Activated T-helper 2 cell treated with anti-CD3 and anti-CD28 coated beads, Interferon-gamma antibody, Interleukin-2, Interleukin-4, amounts not matched to agents 10 μg/mL and 5 μg/mL and 100 μg/mL, durations not matched to agents 14 hours and 24 hours and 36 hours (primary cell): ENCODE measurements at regions not wholly inside any gene's neighbourhood (a gene's known extent, or its start where the extent isn't known, plus 50 kb on each side); places are given as distances from the start of the nearest gene placed in this dataset.

Source experiments
- DNase-seq: peaks from one replicate; pipeline ENCODE4 v3.0.0; 2021; ENCODE audit warnings: low spot score
- H3K27ac Mint-ChIP-seq: one replicate; pipeline ENCODE4 v1.8.0; 2021; ENCODE audit warnings: mixed read lengths
- H3K27me3 Mint-ChIP-seq: one replicate; pipeline ENCODE4 v1.8.0; 2021; ENCODE audit warnings: low read depth, mixed read lengths
- H3K36me3 Mint-ChIP-seq: one replicate; pipeline ENCODE4 v1.8.0; 2021; ENCODE audit warnings: low read depth, mixed read lengths
- H3K4me1 Mint-ChIP-seq: one replicate; pipeline ENCODE4 v1.8.0; 2021; ENCODE audit warnings: low read depth, mixed read lengths
- H3K4me3 Mint-ChIP-seq: one replicate; pipeline ENCODE4 v1.8.0; 2021; ENCODE audit warnings: low read depth, mild to moderate bottlenecking, moderate library complexity, mixed read lengths
- H3K9me3 Mint-ChIP-seq: one replicate; pipeline ENCODE4 v1.8.0; 2021; ENCODE audit warnings: mixed read lengths
- intact Hi-C: fragments of 100-400 bp; cut with micrococcal nuclease; formaldehyde crosslinking; loops from one replicate; pipeline ENCODE4 v1.15.1; 2023

DNA sequence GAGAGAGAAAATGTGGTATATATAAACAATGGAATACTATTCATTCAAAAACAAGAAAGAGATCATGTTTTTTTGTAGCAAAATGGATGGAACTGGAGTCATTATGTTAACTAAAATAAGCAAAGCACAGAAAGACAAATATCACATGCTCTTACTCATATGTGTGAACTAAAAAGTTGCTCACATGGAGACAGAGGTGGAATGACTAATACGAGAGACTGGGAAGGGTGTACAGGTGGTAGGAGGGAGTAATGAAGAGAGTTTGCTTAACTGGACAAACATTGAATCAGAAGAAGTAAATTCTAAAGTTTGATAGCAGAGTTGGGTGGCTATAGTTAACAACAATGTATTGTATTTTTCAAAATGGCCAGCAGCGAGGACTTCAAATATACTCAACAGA is 1080.7 kb upstream of the CHAC2 start:
- intact Hi-C loops, result no loop called here
- peaks cover 15% of the 10 kb centered on the region for H3K9me3 Mint-ChIP-seq
- DNase-seq, result no peak
- no peaks in the 10 kb centered on the region for H3K27me3 Mint-ChIP-seq
- no peak overlapping the region for H3K4me3 Mint-ChIP-seq
- no peaks in the 10 kb centered on the region for H3K4me1 Mint-ChIP-seq
- H3K36me3 Mint-ChIP-seq, result no peaks in the 10 kb centered on the region
- H3K27ac Mint-ChIP-seq, result no peak overlapping the region

GRCh38 chr2:52676056-52676455 is 1091.5 kb upstream of the CHAC2 start:
- Mint-ChIP-seq H3K4me1 (no peaks in the 10 kb centered on the region), H3K9me3 (peaks cover 37% of the 10 kb centered on the region), H3K36me3 (no peaks in the 10 kb centered on the region), H3K27me3 (no peaks in the 10 kb centered on the region), H3K27ac (no peak overlapping the region), H3K4me3 (no peak overlapping the region)
- no peak for DNase-seq
- intact Hi-C loops, result no loop called here

DNA sequence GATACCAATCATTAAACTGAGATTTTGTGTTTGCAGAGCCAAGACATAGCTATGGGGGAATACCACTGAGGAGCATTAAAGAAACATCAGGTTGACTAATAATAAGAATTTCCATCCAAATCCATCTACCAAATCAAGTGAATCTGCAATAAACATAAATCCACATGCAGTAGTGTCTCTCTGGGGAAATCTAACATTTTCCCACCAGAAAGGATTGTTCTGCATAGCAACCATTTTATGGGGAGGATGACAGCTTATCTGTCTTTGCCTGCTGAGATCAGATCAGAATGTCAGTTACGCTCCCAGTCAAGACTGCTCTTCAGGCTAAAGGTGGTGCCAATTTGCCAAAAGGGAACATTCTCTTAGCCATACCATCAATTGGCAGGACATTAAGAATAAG is 1098.9 kb upstream of the CHAC2 start:
- H3K4me1 Mint-ChIP-seq, result no peaks in the 10 kb centered on the region
- H3K27me3 Mint-ChIP-seq, result no peaks in the 10 kb centered on the region
- H3K9me3 Mint-ChIP-seq, result peaks cover 29% of the 10 kb centered on the region
- intact Hi-C loops, result no loop called here
- no peak for DNase-seq
- H3K4me3 Mint-ChIP-seq, result no peak overlapping the region
- H3K27ac Mint-ChIP-seq, result no peak overlapping the region
- no peaks in the 10 kb centered on the region for H3K36me3 Mint-ChIP-seq

- no peaks in the 10 kb centered on the region for H3K4me1 Mint-ChIP-seq
- intact Hi-C loops, result no loop called here
- no peak overlapping the region for H3K4me3 Mint-ChIP-seq
- H3K27me3 Mint-ChIP-seq, result no peaks in the 10 kb centered on the region
- no peak overlapping the region for H3K27ac Mint-ChIP-seq
- peaks cover 18% of the 10 kb centered on the region for H3K9me3 Mint-ChIP-seq
- no peak for DNase-seq
- H3K36me3 Mint-ChIP-seq, result no peaks in the 10 kb centered on the region
Measured at GRCh38 chr2:52659546-52659945, 1108.1 kb upstream of the CHAC2 start.

GRCh38 chr2:52658598-52658997 is 1109.0 kb upstream of the CHAC2 start:
- no peak overlapping the region for H3K27ac Mint-ChIP-seq
- DNase-seq, result no peak

GRCh38 chr2:52639692-52640091 is 1127.9 kb upstream of the CHAC2 start:
- Mint-ChIP-seq H3K4me1 (no peaks in the 10 kb centered on the region), H3K36me3 (no peaks in the 10 kb centered on the region), H3K27ac (no peak overlapping the region), H3K9me3 (peaks cover 24% of the 10 kb centered on the region), H3K4me3 (no peak overlapping the region), H3K27me3 (no peaks in the 10 kb centered on the region)
- intact Hi-C loops, result no loop called here
- DNase-seq, result no peak

More at GRCh38 chr2:52658598-52658997, 1109.0 kb upstream of the CHAC2 start:
- intact Hi-C loops, result no loop called here
- Mint-ChIP-seq H3K9me3 (peaks cover 15% of the 10 kb centered on the region), H3K4me1 (no peaks in the 10 kb centered on the region), H3K36me3 (no peaks in the 10 kb centered on the region), H3K4me3 (no peak overlapping the region), H3K27me3 (no peaks in the 10 kb centered on the region)

DNA sequence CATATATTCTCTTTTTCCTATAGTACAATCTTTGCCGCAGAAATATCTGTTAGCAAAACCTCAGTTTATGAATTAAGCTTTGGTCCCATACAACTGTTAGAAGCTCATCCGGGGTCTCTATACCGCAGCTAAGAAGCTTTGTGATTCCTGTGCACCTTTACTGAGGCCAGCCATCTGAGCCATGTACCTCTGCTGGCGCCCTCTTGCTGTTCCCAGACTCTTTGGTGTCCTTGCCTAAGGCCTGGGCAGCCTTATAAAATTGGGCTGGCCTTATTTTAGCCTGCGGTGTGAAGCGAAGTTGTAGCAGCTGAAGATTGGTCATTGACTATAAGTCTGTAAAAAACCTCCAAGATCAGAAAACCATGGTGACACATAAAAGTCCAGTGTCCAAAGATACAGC is 1135.1 kb upstream of the CHAC2 start:
- H3K27me3 Mint-ChIP-seq, result no peaks in the 10 kb centered on the region
- no peak for DNase-seq
- no peak overlapping the region for H3K27ac Mint-ChIP-seq
- no peaks in the 10 kb centered on the region for H3K36me3 Mint-ChIP-seq
- peaks cover 25% of the 10 kb centered on the region for H3K9me3 Mint-ChIP-seq
- no peak overlapping the region for H3K4me3 Mint-ChIP-seq
- intact Hi-C loops, result no loop called here
- H3K4me1 Mint-ChIP-seq, result no peaks in the 10 kb centered on the region

GRCh38 chr2:52629944-52630343 is 1137.7 kb upstream of the CHAC2 start:
- Mint-ChIP-seq H3K27me3 (no peaks in the 10 kb centered on the region), H3K36me3 (no peaks in the 10 kb centered on the region), H3K4me1 (no peaks in the 10 kb centered on the region), H3K27ac (no peak overlapping the region), H3K4me3 (no peak overlapping the region), H3K9me3 (peaks cover 29% of the 10 kb centered on the region)
- intact Hi-C loops, result no loop called here
- DNase-seq, result no peak

DNA sequence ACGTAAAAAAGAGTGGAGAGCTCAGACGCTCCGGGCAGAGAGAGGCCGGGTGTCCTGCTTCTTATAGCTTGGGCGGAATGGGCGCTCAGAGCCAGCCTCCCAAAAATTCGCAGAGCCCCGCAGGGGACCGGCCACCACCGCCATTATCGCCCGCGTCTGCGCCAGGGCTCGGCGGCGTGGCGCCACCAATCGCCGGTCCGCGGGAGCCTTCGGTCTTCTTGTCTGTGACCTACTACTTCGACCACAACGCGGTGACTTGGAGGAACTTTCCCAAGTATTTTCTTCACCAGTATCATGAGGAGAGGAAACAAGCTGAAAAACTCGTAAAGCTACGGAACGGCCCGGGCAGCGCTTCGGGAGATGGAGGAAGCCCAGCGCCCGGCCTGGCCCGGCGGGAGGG is 1138.1 kb upstream of the CHAC2 start:
- H3K9me3 Mint-ChIP-seq, result peaks cover 30% of the 10 kb centered on the region
- H3K4me1 Mint-ChIP-seq, result no peaks in the 10 kb centered on the region
- no peak overlapping the region for H3K4me3 Mint-ChIP-seq
- H3K27me3 Mint-ChIP-seq, result no peaks in the 10 kb centered on the region
- no peak overlapping the region for H3K27ac Mint-ChIP-seq
- intact Hi-C loops, result no loop called here
- no peaks in the 10 kb centered on the region for H3K36me3 Mint-ChIP-seq
- DNase-seq, result no peak

- intact Hi-C loops, result no loop called here
Measured at GRCh38 chr2:52622266-52622665, 1145.3 kb upstream of the CHAC2 start.

DNA sequence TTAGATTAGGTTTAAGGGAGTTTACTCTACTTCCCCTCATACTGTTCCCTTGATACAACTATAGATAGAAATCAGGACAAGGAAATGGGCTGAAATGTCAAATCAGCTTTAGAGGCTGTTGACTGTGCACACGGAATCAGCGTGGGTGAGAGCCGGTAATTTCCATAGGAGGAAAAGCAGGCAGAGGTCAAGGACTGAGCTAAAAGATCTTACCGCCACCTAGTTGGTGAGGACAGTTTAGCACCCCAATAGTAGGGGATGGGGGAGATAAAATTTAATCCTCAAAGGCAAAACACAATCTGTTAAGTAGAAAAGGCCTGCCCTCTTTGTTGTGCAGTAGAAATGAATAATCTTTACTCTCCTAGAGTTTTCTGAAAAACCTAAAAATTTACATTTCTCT is 1154.5 kb upstream of the CHAC2 start:
- Mint-ChIP-seq H3K27me3 (no peaks in the 10 kb centered on the region), H3K9me3 (peaks cover 20% of the 10 kb centered on the region), H3K4me3 (no peak overlapping the region), H3K4me1 (no peaks in the 10 kb centered on the region), H3K27ac (no peak overlapping the region), H3K36me3 (no peaks in the 10 kb centered on the region)
- intact Hi-C loops, result no loop called here
- no peak for DNase-seq

More at GRCh38 chr2:52622266-52622665, 1145.3 kb upstream of the CHAC2 start:
- Mint-ChIP-seq H3K27me3 (no peaks in the 10 kb centered on the region), H3K4me3 (no peak overlapping the region), H3K36me3 (no peaks in the 10 kb centered on the region), H3K27ac (no peak overlapping the region), H3K9me3 (peaks cover 20% of the 10 kb centered on the region), H3K4me1 (no peaks in the 10 kb centered on the region)
- DNase-seq, result no peak

DNA sequence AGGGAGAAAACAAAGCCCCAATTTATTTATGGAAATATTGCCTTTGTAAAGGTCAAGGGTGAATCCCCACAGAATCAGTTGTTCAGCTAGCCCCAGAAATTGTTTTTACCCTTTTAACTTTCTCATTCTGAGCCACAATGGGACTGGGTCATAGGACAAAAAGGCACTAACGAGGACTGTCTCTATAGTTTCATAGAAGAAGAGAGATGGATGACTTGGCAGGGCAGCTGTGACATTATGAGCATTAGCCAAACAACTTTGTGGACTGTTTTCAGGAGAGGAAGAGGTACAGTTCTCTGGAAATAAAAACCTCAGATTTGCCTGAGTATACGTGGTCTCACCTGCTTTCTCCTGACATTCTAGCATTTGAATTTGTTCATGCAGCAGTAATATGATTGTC is 1155.8 kb upstream of the CHAC2 start:
- no peak overlapping the region for H3K4me3 Mint-ChIP-seq
- H3K27ac Mint-ChIP-seq, result no peak overlapping the region
- peaks cover 13% of the 10 kb centered on the region for H3K9me3 Mint-ChIP-seq
- no peak for DNase-seq
- no peaks in the 10 kb centered on the region for H3K27me3 Mint-ChIP-seq
- H3K4me1 Mint-ChIP-seq, result no peaks in the 10 kb centered on the region
- intact Hi-C loops, result no loop called here
- no peaks in the 10 kb centered on the region for H3K36me3 Mint-ChIP-seq

- Mint-ChIP-seq H3K27me3 (no peaks in the 10 kb centered on the region), H3K9me3 (peaks cover 22% of the 10 kb centered on the region), H3K36me3 (no peaks in the 10 kb centered on the region), H3K4me3 (no peak overlapping the region), H3K4me1 (no peaks in the 10 kb centered on the region), H3K27ac (no peak overlapping the region)
- DNase-seq, result no peak
- intact Hi-C loops, result no loop called here
Measured at GRCh38 chr2:52608030-52608429, 1159.6 kb upstream of the CHAC2 start.

- intact Hi-C loops, result no loop called here
- H3K4me3 Mint-ChIP-seq, result no peak overlapping the region
- no peaks in the 10 kb centered on the region for H3K4me1 Mint-ChIP-seq
- H3K36me3 Mint-ChIP-seq, result no peaks in the 10 kb centered on the region
- H3K27ac Mint-ChIP-seq, result no peak overlapping the region
- H3K27me3 Mint-ChIP-seq, result no peaks in the 10 kb centered on the region
- peaks cover 26% of the 10 kb centered on the region for H3K9me3 Mint-ChIP-seq
- DNase-seq, result no peak
Measured at GRCh38 chr2:52597346-52597745, 1170.3 kb upstream of the CHAC2 start.
